ENCODE measurements at regions not wholly inside any gene's neighbourhood (a gene's known extent, or its start where the extent isn't known, plus 50 kb on each side); places are given as distances from the start of the nearest gene placed in this dataset.

DNA sequence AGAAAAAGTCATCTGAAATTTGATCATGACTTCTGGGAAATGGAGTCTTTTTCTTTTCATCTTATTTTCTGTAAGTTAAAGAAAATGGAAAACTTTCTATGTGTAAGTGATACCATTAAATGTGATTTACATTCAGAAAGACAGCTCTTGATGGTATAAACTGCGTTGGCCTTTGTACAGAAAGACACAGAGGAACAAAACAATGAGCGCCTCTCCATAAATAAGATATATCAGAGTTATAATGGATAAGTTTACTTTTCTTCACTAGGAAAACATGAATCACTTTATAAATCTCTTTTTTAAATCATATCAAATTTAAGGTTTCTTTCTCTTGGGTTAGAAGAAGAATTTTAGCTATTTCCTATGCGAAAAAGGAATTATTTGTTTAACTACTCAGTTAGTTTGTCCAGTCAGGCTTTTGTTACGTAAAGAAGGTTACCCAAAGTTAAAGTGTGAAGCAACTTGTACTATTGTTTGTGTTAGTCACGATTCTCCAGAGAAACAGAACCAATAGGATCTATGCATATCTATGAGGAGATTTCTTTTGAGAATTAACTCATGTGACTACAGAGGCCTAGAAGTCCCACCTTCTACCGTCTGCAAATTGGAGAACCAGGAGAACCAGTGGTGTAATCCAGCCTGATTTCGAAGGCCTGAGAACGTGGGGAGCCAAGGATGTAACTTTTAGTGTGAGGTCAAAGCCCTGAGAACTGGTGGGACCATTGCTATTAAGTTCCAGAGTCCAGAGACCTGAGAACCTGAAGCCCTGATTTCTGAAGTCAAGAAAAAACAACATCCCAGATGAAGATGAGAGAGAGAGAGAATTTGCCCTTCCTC, 295.4 kb upstream of the KCNJ16 start:
- FAIRE-seq: no peak

DNA sequence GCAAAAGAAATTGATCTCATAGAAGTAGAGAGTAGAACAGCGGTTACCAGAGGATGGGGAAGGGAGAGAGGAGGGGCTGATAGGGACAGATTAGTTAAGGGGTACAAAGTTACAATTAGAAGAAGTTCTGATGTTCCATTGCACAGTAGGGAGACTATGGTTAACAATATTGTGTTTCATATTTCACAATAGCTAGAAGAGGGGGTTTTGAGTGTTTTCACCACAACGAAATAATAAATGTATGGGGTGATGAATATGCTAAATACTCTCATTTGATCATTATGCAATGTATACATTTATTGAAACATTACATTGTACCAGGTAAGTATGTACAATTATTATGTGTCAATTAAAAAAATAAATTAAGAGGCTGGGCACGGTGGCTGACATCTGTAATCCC, 291.2 kb upstream of the KCNJ16 start:
- FAIRE-seq: no peak

DNA sequence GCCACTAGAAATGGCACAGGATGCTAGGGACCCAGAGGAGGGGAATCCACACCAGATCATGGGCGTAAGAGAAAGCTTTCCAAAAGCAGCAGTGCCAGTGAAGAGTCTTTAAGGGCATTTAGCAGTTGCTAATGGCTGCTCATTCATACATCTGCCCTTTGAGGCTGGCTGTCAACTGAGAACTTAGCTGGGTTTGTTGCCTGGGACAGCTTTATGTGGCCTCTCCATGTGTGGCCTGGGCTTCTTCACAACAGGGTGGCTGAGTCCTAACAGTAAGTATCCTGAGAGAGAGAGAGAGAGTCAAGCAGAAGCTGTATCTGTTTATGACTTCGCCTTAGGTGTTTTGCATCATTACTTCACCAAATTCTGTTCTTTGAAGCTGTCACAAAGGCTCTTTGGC, 286.1 kb upstream of the KCNJ16 start:
- no peak for FAIRE-seq

DNA sequence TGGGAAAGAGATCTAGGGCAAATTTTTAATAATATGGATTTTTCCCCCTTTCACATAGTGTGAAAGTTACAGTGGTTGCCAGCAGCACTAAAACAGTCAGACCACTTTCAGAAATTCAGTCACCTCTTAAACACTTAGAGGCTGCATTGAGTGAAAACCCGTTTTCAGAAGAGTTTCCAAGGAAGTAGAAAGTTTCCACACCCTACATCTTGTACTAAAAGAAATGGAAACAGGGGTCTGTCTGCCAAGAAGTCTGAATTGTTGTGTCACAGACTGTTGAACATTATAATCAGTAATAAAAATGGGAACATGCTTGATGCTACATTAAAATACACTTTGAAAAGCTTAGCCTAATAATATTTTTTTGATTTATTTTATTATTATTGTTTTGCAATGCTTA, 278.9 kb upstream of the KCNJ16 start:
- no peak for FAIRE-seq

DNA sequence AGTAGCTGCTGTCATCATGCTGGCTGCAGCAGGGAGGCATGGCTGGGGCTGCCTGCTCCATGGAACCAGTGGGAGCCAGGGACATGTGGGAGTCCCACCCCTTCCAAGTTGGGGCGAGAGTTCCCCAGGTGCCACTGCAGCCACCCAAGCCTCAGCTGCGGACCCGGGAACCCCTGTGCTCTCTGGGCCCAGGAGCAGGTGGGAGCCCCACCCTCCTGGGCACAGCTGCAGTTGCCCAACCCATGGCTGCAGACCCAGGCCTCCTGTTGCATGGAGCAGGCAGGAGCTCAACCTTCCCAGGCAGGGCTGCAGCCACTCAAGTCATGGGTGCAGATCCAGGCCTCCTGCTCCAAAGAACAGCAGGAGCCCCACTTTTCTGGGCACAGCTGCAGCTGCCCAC, 274.2 kb upstream of the KCNJ16 start:
- FAIRE-seq: no peak

DNA sequence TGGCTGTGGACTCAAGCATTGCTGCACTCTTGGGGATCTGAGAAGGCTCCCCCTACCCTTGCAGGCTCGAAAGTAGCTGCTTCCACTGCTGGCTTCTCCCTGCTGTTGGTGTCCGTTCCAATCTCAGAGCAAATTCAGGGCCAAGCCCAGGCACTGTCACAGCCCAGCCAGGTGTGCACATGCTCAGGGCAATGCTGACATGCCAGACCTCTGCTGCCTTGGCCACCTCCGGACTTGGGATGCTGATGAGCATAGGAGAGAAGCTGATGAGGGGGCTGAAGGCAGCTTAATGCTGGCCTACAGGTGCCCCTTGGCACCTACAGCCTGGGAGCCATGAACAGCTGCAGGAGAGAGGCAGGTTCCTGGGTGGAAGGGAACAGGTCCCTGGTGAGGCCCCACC, 273.7 kb upstream of the KCNJ16 start:
- no peak for FAIRE-seq

DNA sequence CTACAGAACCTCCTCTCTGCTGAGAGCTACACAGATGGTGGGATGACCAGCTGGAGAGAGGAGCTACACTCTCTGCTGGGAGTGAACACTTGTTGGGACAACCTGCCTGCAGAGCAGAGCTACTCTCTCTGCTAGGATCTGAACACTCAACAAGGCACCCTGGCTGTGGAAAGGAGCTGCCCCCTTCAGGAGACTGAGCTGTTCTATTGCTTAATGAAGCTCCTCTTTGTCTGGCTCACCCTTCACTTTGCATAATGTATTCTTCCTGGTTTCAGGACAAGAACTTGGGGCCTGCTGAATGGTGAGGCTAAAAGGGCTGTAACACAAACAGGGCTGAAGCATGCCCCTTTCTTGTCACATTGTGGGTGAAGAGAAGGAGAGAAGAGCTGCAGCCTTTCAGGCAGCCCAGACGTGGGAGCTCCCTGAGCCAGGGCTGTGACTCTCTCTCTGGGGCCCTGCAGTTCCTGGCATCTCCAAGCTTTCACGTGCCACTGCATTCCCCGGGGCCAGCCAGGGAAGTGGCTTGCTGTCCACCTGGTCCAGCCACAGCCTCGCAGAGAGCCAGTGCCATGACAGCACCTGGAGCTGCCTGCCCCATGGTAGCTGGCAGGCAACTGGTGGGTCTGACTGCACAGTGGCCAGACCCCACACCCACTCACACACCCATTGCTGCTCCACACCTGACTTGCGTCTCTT, 272.8 kb upstream of the KCNJ16 start:
- FAIRE-seq: no peak

DNA sequence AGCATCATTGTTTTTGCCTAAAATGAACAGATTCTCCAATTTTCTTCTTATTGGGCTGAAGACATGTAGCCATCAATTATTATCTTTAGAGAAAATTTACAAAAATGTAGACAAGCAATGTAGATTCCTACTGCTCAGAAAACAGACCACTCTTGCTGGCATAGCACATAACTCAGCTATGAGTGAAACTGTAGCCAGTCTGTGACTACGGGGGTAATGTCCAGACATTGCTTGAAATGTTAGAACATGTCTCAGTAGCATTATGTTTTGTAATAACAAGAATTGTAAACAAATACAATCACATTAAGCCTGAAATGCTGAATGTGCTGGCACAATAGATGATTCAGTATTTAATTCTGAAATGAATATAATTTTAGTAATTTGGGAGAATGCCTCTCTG, 265.7 kb upstream of the KCNJ16 start:
- FAIRE-seq: no peak

DNA sequence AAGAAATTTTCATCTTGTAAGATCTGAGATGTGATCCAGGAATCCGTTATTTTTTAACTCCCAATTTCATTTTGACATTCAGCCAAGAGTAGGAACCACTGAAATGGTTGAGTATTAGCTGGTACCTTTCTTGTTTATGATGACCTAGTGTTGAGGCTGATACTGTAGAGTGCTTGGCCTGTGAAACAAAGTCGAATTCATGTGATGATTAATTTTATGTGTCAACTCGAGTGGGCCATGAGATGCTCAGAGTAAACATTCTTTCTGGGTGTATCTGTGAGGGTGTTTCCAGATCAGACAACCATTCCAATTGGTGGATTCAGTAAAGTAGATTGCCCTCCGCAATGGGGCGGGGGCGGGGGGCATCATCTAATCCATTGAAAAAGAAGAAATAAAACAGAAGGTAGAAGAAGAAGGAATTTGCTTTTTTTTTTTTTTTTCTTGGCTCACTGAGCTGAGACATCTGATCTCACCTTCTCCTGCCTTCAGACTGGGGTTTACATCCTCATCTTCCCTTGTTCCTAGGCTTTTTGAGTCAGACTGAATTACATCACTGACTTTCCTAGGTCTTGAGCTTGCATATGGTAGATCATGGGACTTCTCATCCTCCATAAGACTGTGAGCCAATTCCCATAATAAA, 264.6 kb upstream of the KCNJ16 start:
- FAIRE-seq: no peak

DNA sequence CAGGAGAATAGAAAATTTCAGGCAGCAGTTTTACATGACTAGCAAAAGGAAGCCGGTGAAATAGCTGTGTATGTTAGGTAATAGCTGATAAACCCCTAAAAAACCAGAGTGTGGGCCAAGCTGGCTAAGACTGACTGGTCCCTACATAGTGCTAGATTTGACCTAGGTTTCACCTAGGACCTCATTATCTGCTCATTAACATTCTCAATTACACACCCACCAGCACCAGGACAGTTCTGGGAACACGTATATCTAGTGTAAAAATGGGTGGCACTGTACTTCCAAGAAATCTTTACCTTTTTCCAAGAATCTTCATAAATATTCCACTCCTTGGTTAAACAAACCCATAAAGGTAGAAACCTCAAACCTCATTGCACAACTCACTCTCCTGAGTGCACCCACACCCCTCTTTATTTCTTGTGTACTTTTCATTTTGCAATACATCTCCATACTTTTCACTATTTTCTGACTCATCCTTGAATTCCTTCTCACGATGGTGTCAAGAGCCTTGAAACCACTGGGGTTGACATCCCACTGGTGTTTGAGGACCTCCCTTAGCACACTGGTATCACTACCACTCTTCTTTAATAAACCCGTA, 262.7 kb upstream of the KCNJ16 start:
- no peak for FAIRE-seq

DNA sequence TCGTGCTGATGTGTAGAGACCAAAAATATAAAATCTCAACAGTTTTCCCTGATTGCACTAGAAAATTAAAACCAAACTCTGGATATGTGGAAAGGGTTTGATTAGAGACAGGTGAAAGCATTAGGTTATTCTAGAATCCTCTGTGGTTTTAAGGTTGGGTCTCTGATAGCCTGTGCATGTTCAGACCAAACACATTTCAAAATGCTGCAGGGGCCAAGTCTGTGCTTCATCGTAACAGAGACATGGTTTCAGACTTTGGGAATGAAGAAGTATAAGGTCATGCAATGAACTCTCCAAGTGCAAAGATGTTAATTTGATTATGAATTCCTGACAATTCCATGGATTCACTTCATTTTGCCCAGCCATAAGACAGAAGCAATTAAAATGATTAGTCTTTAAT, 261.0 kb upstream of the KCNJ16 start:
- no peak for FAIRE-seq

DNA sequence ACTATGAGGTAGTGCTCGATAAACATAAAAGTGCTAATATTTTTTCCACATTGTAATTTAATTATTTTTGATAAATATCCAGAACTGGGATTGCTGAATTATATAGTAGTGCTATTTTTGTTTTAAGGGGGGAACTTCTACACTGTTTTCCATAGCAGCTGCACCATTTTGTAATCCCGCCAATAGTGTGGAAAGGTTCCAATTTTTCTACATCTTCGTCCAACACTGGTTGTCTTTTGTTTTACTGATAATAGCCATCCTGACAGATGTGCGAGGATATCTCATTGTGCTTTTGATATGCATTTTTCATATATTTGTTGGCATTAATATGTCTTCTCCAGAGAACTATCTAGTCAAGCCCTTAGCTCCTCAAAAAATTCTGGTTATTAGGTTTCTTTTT, 259.6 kb upstream of the KCNJ16 start:
- no peak for FAIRE-seq

DNA sequence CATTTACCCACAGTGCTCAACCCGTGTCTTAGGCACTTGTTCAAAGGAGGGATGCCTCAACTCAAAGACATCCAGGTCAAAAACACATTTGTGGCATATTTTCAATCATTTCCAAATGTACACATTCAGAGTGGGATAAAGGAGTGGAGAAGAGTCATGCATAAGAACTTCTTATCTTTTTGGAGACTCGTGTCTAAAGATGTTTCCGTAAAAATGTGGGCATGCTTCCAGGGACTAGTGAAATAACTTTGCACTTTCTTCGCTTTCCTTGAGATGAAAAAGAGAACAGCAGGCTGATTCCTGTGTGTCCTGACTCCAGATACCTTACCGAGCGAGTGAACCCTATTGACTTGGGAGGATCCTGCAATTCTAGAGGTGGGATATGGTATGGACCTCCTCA, 256.6 kb upstream of the KCNJ16 start:
- FAIRE-seq: no peak

DNA sequence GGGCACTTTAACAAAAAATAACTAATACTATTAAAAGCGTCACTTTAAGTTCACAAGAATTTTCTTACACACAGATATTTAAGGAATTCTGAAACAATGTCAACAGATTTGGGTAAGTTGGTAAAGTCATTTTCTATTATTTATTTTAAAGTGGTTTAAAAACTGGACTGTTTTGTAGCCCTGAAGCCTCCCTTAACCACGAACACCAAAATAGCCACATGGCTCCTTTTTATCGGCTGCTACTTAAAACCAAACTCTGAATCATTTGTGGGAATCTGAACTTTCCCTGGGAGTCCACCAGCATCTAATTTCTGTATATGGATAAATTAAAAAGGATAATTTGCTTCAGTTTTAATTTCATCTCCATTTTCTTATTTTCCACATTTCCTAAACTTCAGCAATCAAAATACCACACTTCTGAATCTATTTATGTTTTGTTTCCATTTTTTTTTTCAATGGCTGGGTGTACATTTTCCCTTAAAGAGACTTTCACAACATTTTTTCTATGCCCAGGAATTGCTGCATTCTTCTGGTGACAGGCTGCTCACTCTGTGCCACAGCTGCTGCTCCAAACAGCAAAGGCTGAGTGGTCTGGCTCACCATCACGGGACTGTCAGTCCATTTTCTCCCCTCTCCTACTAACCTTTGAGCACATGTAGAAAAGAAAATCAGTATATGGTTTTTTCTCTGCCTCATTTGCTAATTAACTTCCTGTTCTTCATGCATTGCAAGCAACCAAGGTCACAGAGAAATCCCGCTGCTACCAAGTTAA, 255.5 kb upstream of the KCNJ16 start:
- FAIRE-seq: no peak

DNA sequence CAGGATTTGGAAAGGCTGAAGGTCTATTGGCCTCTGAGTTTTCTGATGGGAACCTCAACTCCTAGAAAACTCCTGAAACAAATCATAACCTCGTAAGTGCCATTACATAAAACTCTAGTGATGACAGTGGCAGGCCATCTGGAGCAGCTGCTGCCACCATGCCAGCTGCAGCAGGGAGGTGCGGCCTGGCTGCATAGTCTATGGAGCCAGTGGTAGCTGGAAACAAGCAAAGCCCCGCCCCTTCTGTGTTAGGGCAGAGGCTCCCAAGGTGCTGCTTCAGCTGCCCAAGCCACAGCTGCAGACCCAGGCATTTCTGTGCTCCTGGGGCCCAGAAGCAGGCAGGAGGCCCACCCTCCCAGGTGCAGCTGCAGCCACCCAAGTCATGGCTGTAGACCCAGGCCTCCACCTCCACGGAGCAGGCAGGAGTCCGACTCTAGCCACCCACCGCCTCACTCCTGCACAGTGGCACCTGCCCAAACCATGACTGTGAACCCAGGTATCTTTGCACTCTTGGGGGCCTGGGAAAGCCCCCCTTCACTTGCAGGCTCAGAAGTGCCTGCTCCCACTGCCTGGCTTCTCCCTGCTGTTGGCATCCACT, 254.1 kb upstream of the KCNJ16 start:
- no peak for FAIRE-seq

DNA sequence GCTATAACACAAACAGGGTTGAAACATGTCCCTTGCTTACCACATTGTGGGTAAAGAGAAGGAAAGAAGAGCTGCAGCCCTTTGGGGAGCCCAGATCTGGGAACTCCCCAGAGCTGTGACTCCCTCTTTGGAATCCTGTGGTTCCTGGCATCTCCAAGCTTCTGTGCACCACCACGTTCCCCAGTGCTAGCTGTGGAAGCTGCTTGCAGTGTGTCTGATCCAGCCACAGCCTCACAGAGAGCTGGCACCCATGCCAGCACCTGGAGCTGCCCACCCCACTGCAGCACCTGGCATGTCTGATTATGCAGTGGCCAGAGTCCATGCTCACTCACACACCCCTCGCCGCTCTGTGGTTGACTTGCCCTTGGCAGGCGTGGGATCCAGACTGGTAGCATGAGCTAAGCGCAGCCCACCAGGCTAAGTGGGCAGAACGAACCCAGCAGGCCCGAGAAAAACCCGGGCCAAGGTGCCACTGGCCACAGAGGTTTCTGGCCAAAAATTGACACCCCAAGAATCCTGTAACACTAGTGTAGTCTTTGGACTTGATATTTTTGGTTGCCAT, 252.6 kb upstream of the KCNJ16 start:
- FAIRE-seq: no peak

DNA sequence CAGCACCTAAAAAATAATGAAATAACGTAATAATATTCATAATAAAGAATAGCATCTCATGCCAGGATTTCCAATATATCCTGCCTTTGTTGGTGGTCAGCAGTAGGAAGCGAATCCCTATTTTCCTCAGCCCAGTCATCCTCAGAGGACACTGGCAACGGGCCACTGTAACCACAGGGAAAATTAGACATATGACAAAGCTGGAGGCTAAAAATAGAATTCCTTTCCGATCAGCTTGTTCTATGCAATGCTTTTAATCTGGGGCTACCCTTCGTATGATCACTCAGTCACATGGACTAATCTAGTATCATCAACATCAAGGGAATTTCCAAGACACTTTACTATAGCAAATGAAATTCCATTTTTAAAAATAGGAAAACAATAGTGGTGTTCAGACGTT, 246.9 kb upstream of the KCNJ16 start:
- no peak for FAIRE-seq

DNA sequence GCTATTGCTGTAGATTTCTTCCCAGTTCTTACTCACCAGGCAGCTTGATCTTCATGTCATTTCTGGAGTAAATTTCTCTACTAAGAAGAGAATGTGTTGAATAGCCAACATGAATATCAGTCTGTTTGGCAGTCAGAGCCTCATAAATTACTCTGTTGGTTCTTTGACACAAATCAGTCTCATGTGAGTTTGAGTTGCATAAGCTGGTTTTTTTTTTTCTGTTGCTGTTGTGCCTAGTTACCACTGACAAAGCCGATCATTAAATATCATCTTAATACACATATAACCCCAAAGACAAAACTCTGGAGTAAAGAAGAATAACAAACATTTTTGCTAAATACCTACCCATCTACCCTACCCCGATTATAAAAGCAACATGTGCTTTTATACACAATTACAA, 240.5 kb upstream of the KCNJ16 start:
- no peak for FAIRE-seq

DNA sequence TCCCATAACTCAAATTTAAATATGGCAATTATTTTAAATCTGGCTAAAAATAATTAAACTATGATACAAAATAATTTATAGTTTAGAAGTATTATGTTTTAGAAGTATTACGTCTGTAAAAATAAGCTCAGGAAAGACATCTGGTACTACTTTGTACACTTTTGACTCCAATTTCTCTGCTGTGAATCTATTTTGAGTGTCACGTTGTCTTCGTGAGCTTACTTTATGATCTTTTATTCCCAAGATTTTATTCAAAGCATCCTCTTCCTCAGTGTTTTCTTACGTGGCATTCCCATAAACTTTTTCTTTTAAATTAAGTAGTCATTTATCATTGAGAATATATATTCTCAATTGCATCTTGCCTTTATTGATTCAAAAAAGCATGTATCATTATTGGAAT, 223.3 kb upstream of the KCNJ16 start:
- no peak for FAIRE-seq

DNA sequence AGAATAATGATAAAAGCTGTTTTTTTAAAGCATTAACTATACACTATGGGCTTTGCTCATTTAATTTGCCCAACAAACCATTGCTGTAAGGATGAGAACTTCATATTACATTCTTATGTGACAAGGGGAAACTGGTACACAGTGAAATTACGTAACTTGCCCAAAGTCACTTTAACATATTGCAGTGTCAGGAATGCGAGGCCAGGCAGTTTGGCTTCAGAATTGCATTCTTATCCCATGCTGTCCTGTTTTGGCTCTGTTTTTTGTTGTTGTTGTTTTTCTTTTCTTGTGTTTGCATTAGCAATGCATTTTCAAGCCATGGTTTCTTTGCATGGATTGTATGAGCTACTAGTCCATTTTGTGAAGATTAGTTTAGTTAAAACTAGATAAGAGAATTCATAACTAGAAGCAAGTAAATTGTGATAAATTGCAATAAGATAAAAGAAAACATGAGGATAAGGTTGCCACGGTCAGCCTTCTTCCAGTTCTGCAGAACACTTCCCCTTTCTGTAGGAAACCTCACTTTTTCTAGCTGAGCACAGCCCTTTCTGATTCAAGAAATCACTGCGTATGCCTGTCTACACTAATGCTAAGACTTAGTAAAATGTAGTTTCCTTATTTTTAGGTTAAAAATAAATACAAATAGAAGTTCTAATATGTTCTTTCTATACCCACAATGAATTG, 221.3 kb upstream of the KCNJ16 start:
- no peak for FAIRE-seq

DNA sequence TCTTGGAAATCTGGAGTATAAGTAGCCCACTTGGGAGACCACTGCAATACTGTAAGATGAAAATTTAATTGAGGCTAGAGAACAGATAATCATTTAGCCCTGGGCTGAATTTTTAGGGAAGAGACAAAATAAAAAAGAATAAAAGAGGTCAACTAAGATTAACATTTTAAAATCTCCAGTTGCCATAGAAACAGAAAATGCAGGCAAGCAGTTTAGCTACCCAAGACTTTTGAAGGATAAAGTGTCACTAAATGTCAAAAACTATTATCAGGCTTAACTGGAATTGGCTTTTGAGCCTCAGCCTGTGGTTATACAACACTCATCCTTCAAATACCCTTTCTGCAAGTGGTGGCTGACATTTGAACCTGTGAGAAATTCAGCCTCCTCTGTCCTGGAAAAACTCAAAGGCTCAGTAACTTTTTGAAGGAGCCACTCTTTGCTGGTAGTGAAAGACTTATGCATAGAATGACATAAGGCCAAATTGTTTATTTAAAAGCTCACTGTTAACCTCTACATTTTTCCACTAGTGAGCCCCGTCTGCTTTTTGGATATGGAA, 220.7 kb upstream of the KCNJ16 start:
- FAIRE-seq: no peak

All from A204.1 (cell line).